Thymus (tissue), 11 donors: ENCODE measurements at regions not wholly inside any gene's neighbourhood (a gene's known extent, or its start where the extent isn't known, plus 50 kb on each side); places are given as distances from the start of the nearest gene placed in this dataset.

ENCODE experiments used
- DNase-seq, 9 donors: peaks; one replicate each; pipeline ENCODE4 v3.0.0-alpha.2; 2013; ENCODE audit warnings: low spot score in 9 of 9, low read depth in 6 of 9, missing footprints in 1 of 9
- H3K27ac ChIP-seq, 2 donors: one replicate each; pipeline ENCODE4 v1.5.1; 2013; ENCODE audit warnings: control low read depth in 1 of 2, low read depth in 1 of 2, low read length in 1 of 2, mild to moderate bottlenecking in 1 of 2, moderate library complexity in 1 of 2
- H3K27me3 ChIP-seq, 2 donors: one replicate each; pipeline ENCODE4 v1.5.1; 2013; ENCODE audit warnings: low read length in 1 of 2; ENCODE audit not compliant: control insufficient read depth in 2 of 2, insufficient read depth in 1 of 2
- H3K36me3 ChIP-seq, 2 donors: one replicate each; pipeline ENCODE4 v1.5.1; 2013; ENCODE audit warnings: low read length in 1 of 2, mild to moderate bottlenecking in 1 of 2, moderate library complexity in 1 of 2; ENCODE audit not compliant: control insufficient read depth in 2 of 2, insufficient read depth in 2 of 2
- H3K4me1 ChIP-seq, 2 donors: one replicate each; pipeline ENCODE4 v1.5.1; 2013; ENCODE audit warnings: low read length in 2 of 2; ENCODE audit not compliant: control insufficient read depth in 2 of 2, insufficient read depth in 2 of 2
- H3K4me3 ChIP-seq, 2 donors: one replicate each; pipeline ENCODE4 v1.5.1; 2013; ENCODE audit warnings: low read length in 2 of 2, control low read depth in 1 of 2, mild to moderate bottlenecking in 1 of 2
- H3K9me3 ChIP-seq, 2 donors: one replicate each; pipeline ENCODE4 v1.5.1; 2013; ENCODE audit warnings: low read length in 1 of 2, mild to moderate bottlenecking in 1 of 2; ENCODE audit not compliant: control insufficient read depth in 2 of 2, insufficient read depth in 1 of 2
- WGBS: extraction: QIAGEN DNeasy Blood & Tissue Kit; methylation state at CpG from one replicate; pipeline ENCODE4 v1.1.7; 2013; 5-methylcytosine and 5-hydroxymethylcytosine counted together
- donor health status: healthy.

DNA sequence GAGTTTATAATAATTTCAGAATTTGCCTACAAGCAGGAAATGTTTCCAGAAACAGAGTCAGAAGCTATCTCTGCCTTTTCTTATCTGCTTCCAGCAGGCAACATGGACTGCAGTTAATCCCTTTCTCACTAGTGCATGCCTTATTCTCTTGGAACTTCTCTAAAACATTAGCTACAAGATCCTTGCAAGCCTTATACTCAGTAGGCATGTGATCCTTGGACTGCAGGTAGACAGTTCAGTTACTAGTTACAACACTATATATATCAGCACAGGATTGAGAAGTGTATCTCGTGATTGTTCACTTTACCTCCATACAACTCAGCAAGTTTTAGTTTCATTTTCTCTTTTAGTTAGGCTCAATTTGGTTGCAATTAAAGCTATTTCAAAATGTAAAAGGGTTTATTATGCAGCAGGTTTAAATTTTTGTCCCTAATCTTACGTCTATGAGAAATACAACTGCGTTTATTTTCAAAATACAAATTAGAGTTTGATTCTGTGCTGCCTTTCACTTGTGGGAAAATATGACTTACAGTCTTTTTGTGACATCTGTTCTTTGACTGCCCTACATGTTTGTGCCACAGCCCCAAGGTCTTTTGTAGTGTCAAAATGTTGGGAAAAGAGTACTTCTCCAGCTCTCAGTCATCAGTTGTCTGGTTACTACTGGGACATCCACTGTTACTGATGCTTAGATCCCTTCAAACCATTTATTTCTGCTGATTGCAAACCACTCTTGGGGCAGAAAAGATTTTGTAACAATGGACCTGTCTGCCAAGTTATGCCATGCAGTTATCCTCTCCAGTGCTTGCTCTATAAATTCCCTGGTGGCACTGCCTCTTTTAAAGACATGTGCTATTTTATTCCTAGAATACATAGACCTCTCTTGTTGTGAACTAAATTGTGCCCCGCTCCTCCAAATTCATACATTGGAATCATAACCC is 709.0 kb upstream of the FOXG1 start:
- H3K4me3 ChIP-seq, result no peak overlapping the region
- no peaks in the 10 kb centered on the region for H3K9me3 ChIP-seq
- H3K27ac ChIP-seq, result no peak overlapping the region
- 62% methylated on average over 4 of the region's 4 CpGs for WGBS
- no peaks in the 10 kb centered on the region for H3K36me3 ChIP-seq
- no peaks in the 10 kb centered on the region for H3K4me1 ChIP-seq
- DNase-seq, result no peak
- no peaks in the 10 kb centered on the region for H3K27me3 ChIP-seq

DNA sequence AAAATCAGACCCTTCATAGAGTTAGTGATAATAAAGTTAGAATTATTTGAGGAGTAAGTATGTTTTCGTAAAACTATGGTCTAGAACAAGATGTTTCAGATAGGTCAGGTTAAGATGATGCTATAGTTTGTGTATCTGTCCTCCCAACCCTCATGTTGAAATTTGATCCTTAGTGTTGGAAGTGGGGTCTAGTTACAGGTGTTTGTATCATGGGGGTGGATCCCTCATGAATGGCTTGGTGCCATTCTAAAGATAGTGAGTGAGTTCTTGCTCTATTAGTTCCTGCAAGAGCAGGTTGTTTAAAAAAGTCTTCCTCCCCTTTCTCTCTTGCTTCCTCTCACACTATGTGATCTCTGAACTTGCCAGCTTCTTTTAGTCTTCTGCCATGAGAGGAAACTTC is 707.3 kb upstream of the FOXG1 start:
- Histone ChIP-seq H3K27ac (no peak overlapping the region), H3K4me3 (no peak overlapping the region), H3K4me1 (no peaks in the 10 kb centered on the region), H3K9me3 (no peaks in the 10 kb centered on the region), H3K27me3 (no peaks in the 10 kb centered on the region), H3K36me3 (no peaks in the 10 kb centered on the region)
- 91% methylated on average over 1 of the region's 1 CpG for WGBS
- no peak for DNase-seq

DNA sequence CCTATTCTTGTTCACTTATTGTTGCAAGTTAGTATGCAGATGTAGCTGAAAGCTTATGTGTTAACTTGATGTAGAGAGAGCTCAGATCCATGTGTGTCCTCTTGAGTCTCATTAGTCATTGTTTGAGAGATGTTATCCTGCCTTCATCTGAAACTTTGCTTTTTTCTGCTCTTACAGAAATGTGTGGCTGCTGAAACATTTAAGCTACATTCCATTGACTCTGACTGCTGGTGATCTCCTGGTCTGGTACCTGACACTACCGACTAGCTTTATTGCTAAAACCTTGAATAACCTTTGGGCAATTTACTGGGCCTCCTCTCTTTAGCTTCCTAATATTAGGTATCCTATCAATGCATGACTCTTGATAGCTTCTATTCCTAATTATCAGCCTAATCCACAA is 705.6 kb upstream of the FOXG1 start:
- no peak for DNase-seq
- no peaks in the 10 kb centered on the region for H3K4me1 ChIP-seq
- H3K27ac ChIP-seq, result no peak overlapping the region
- H3K36me3 ChIP-seq, result no peaks in the 10 kb centered on the region
- no peak overlapping the region for H3K4me3 ChIP-seq
- WGBS, result 89% methylated on average over 1 of the region's 1 CpG
- no peaks in the 10 kb centered on the region for H3K9me3 ChIP-seq
- no peaks in the 10 kb centered on the region for H3K27me3 ChIP-seq

GRCh38 chr14:28077021-28077420 is 689.6 kb upstream of the FOXG1 start:
- Histone ChIP-seq H3K9me3 (no peaks in the 10 kb centered on the region), H3K36me3 (no peaks in the 10 kb centered on the region), H3K4me3 (no peak overlapping the region), H3K27ac (no peak overlapping the region), H3K27me3 (no peaks in the 10 kb centered on the region), H3K4me1 (no peaks in the 10 kb centered on the region)
- no peak for DNase-seq

DNA sequence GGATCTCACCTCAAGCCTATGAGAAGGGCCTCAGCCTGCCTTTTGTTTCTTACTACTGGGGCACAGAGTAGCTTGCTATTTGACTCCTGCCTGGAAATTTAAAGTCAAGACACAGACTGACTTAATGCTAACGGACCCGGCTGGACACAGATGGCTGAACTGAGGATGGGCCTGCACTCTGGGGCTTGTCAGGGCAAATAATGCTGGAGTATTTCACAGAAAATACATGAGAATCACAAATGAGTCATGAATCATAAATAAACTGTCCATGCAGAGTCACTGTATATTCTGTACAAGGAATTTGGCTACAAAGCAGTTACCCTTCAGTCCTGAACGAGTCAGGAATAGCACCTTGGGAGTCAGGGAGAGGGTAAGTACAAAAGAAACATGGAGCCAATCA is 683.2 kb upstream of the FOXG1 start:
- Histone ChIP-seq H3K27ac (no peak overlapping the region), H3K4me1 (no peaks in the 10 kb centered on the region), H3K36me3 (no peaks in the 10 kb centered on the region), H3K9me3 (no peaks in the 10 kb centered on the region), H3K4me3 (no peak overlapping the region), H3K27me3 (no peaks in the 10 kb centered on the region)
- DNase-seq, result no peak
- WGBS, result 75% methylated on average over 3 of the region's 3 CpGs

GRCh38 chr14:28088125-28088524 is 678.5 kb upstream of the FOXG1 start:
- H3K4me3 ChIP-seq, result no peak overlapping the region
- no peak for DNase-seq
- H3K27ac ChIP-seq, result no peak overlapping the region
- no peaks in the 10 kb centered on the region for H3K27me3 ChIP-seq
- WGBS, result 91% methylated on average over 5 of the region's 5 CpGs
- H3K4me1 ChIP-seq, result no peaks in the 10 kb centered on the region
- H3K9me3 ChIP-seq, result no peaks in the 10 kb centered on the region
- H3K36me3 ChIP-seq, result no peaks in the 10 kb centered on the region

DNA sequence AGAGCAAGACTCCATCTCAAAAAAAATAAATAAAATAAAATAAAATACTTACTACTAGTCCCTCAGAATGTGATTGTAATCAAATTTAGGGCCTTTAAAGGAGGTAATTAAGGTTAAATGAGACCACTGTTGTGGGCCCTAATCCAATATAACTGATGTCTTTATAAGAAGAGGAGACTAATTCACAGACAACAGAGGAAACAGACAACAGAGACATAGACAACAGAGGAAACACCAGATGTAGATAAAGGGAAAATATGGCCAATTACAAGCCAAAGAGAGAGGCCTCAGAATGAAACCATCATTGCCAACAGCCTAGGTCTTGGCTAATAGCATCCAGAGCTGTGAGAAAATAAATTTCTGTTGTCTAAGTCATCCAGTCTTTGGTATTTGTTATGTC is 669.0 kb upstream of the FOXG1 start:
- H3K27ac ChIP-seq, result no peak overlapping the region
- H3K4me1 ChIP-seq, result no peaks in the 10 kb centered on the region
- no peaks in the 10 kb centered on the region for H3K27me3 ChIP-seq
- no peak for DNase-seq
- H3K9me3 ChIP-seq, result no peaks in the 10 kb centered on the region
- H3K4me3 ChIP-seq, result no peak overlapping the region
- no peaks in the 10 kb centered on the region for H3K36me3 ChIP-seq

DNA sequence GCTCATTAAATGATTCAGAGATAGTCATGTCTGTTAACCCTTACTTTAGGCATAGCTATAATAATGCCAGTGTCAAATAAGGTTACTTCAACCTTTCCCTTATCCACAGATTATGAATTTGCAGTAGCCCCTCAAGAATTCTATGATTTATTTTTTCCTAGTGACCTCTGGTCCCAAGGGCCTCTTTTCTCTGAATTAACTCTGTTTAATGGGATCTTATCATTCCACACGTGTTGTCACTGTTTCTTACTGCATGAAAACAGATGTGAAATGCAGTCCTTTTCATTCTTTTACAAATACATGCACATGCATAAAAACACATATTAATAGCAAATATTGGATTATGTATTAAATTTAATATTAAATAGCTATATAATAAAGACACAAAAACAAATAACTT is 667.7 kb upstream of the FOXG1 start:
- H3K4me1 ChIP-seq, result no peaks in the 10 kb centered on the region
- no peak overlapping the region for H3K27ac ChIP-seq
- H3K4me3 ChIP-seq, result no peak overlapping the region
- no peak for DNase-seq
- no peaks in the 10 kb centered on the region for H3K36me3 ChIP-seq
- 88% methylated on average over 1 of the region's 1 CpG for WGBS
- H3K27me3 ChIP-seq, result no peaks in the 10 kb centered on the region
- no peaks in the 10 kb centered on the region for H3K9me3 ChIP-seq

DNA sequence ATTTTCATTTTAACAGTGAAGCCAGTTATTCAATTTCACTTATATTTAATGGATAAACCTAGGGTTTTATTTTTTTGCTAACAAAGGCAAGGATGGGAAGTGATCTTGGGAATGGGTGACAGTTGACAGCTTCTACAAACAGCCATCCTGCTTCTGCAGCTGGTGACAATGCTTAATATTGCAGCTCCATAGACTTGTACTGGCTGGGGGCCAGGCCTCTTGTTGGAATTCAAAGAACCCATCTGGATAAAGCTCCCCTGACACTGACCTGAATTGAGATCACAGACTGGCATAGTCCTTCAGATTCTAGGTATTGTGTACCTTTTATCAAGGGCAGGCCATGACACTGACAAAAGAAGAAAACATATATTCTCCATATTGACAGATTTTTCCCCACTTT is 664.6 kb upstream of the FOXG1 start:
- Histone ChIP-seq H3K4me1 (no peaks in the 10 kb centered on the region), H3K27me3 (no peaks in the 10 kb centered on the region), H3K36me3 (no peaks in the 10 kb centered on the region), H3K9me3 (no peaks in the 10 kb centered on the region), H3K4me3 (no peak overlapping the region), H3K27ac (no peak overlapping the region)
- DNase-seq, result no peak
